Uterus (tissue), 2 donors: ENCODE measurements at regions not wholly inside any gene's neighbourhood (a gene's known extent, or its start where the extent isn't known, plus 50 kb on each side); places are given as distances from the start of the nearest gene placed in this dataset.

Experiments used
- CTCF ChIP-seq, 4 experiments: fragments of 200-600 bp in 2 of 4; fragments of 450-650 bp in 2 of 4; sonication (generic) in 2 of 4; IDR thresholded peaks; one replicate each; pipeline ENCODE4 v1.5.1; 2016 to 2019; ENCODE audit warnings: antibody characterized with exemption in 4 of 4, mild to moderate bottlenecking in 2 of 4, moderate library complexity in 1 of 4
- POLR2A ChIP-seq, 2 donors: fragments of 450-650 bp; IDR thresholded peaks; one replicate each; pipeline ENCODE4 v1.6.1; 2016; ENCODE audit warnings: antibody characterized with exemption in 2 of 2, mild to moderate bottlenecking in 1 of 2, moderate library complexity in 1 of 2

GRCh38 chr9:16951502-16951901 lies 81.0 kb upstream of the BNC2 start:
- TF ChIP-seq CTCF (IDR thresholded peaks at IDR 0.05) (no peak), POLR2A (IDR thresholded peaks at IDR 0.05) (no peak)
